Epithelial cell of proximal tubule (primary cell): ENCODE measurements at regions not wholly inside any gene's neighbourhood (a gene's known extent, or its start where the extent isn't known, plus 50 kb on each side); places are given as distances from the start of the nearest gene placed in this dataset.
A peak's percentile ranks its signal among the peaks of the same experiment; 100 is the strongest.
"Not testable (repeated sequence)": the region's sequence is repeated elsewhere in the genome, so short reads cannot be mapped to it uniquely, and the experiment has no call there.

ENCODE experiments used
- DNase-seq: peaks from one replicate; pipeline ENCODE4 v3.0.0-alpha.2; 2011; ENCODE audit warnings: low read depth
- H3K4me3 ChIP-seq: 2 replicates; pipeline ENCODE4 v1.5.1; 2011; ENCODE audit warnings: low read depth, mild to moderate bottlenecking, low read length
- CTCF ChIP-seq: conservative IDR thresholded peaks from 2 replicates; pipeline ENCODE4 v1.5.1; 2012; ENCODE audit warnings: low read depth, mild to moderate bottlenecking, low read length

- DNase-seq: no peak
- no peak overlapping the region for H3K4me3 ChIP-seq
- no peak for TF ChIP-seq CTCF
These were observed 128.1 kb downstream of the ATXN7L3B start for GRCh38 chr12:74665690-74666089.

GRCh38 chr12:74671421-74671820 is 133.8 kb downstream of the ATXN7L3B start:
- no peak overlapping the region for H3K4me3 ChIP-seq
- TF ChIP-seq CTCF: no peak
- DNase-seq: no peak

- not testable (repeated sequence) for DNase-seq, H3K4me3 ChIP-seq
These were observed 139.3 kb downstream of the ATXN7L3B start for GRCh38 chr12:74676955-74677354.

- no peak overlapping the region for H3K4me3 ChIP-seq
- DNase-seq: no peak
- TF ChIP-seq CTCF: no peak
These were observed 147.8 kb downstream of the ATXN7L3B start for GRCh38 chr12:74685385-74685784.

GRCh38 chr12:74689071-74689655 is 151.5 kb downstream of the ATXN7L3B start:
- peak; percentile 15 for DNase-seq
- no peak overlapping the region for H3K4me3 ChIP-seq
- TF ChIP-seq CTCF: peak; percentile 68

- no peak for DNase-seq
- no peak for TF ChIP-seq CTCF
- no peak overlapping the region for H3K4me3 ChIP-seq
These were observed 152.3 kb downstream of the ATXN7L3B start for GRCh38 chr12:74689929-74690328.

- no peak overlapping the region for H3K4me3 ChIP-seq
- no peak for DNase-seq
- no peak for TF ChIP-seq CTCF
These were observed 181.8 kb downstream of the ATXN7L3B start for GRCh38 chr12:74719447-74719846.

- DNase-seq: peak; percentile 78
- TF ChIP-seq CTCF: no peak
- H3K4me3 ChIP-seq: no peak overlapping the region
These were observed 185.1 kb downstream of the ATXN7L3B start for GRCh38 chr12:74722709-74723108.
